Osteoblast (primary cell): ENCODE measurements at regions not wholly inside any gene's neighbourhood (a gene's known extent, or its start where the extent isn't known, plus 50 kb on each side); places are given as distances from the start of the nearest gene placed in this dataset.
"Not testable (repeated sequence)": the region's sequence is repeated elsewhere in the genome, so short reads cannot be mapped to it uniquely, and the experiment has no call there.

ENCODE experiments used
- DNase-seq: peaks from one replicate; pipeline ENCODE4 v3.0.0; 2011; ENCODE audit warnings: low spot score, mixed read lengths; ENCODE audit not compliant: insufficient read length; ENCODE audit errors: missing footprints
- H2AFZ ChIP-seq: 2 replicates; pipeline ENCODE4 v1.6.0; 2011; ENCODE audit warnings: mild to moderate bottlenecking, low read length
- H3K27ac ChIP-seq: 2 replicates; pipeline ENCODE4 v1.5.1; 2011; ENCODE audit warnings: mild to moderate bottlenecking, low read depth, low read length, moderate library complexity
- H3K27me3 ChIP-seq: 2 replicates; pipeline ENCODE4 v1.6.0; 2012; ENCODE audit warnings: mild to moderate bottlenecking, control low read depth, inconsistent platforms, low read length, moderate library complexity; ENCODE audit not compliant: insufficient read depth
- H3K36me3 ChIP-seq: 2 replicates; pipeline ENCODE4 v1.5.1; 2011; ENCODE audit warnings: mild to moderate bottlenecking, low read length, control low read depth, moderate library complexity; ENCODE audit not compliant: insufficient read depth
- H3K4me1 ChIP-seq: 2 replicates; pipeline ENCODE4 v1.5.1; 2011; ENCODE audit warnings: mild to moderate bottlenecking, low read length, control low read depth, moderate library complexity; ENCODE audit not compliant: insufficient read depth
- H3K4me2 ChIP-seq: 2 replicates; pipeline ENCODE4 v1.6.0; 2011; ENCODE audit warnings: mild to moderate bottlenecking, low read length; ENCODE audit not compliant: insufficient read depth
- H3K4me3 ChIP-seq: fragments of 200-600 bp; sonication (generic); 3 replicates; pipeline ENCODE4 v1.5.1; 2012; ENCODE audit warnings: mild to moderate bottlenecking, low read length, inconsistent platforms; ENCODE audit not compliant: insufficient read depth
- H3K79me2 ChIP-seq: 2 replicates; pipeline ENCODE4 v1.6.0; 2012; ENCODE audit warnings: mild to moderate bottlenecking, low read length, control low read depth, inconsistent platforms; ENCODE audit not compliant: insufficient read depth
- H3K9me3 ChIP-seq: 2 replicates; pipeline ENCODE4 v1.5.1; 2011; ENCODE audit warnings: low read depth, low read length, control low read depth
- H4K20me1 ChIP-seq: 2 replicates; pipeline ENCODE4 v1.6.0; 2012; ENCODE audit warnings: mild to moderate bottlenecking, low read length, control low read depth; ENCODE audit not compliant: insufficient read depth
- TF ChIP-seq, protein P1 (sequence below): IDR thresholded peaks from 2 replicates; pipeline ENCODE4 v1.5.1; 2011; ENCODE audit warnings: mild to moderate bottlenecking, low read depth, low read length, moderate library complexity; ENCODE audit errors: extremely low read depth

GRCh38 chr14:105880616-105881015 is 354.2 kb downstream of the TMEM121 start:
- H3K4me3 ChIP-seq: no peak overlapping the region
- H3K27ac ChIP-seq: no peak overlapping the region
- H3K79me2 ChIP-seq: no peaks in the 10 kb centered on the region
- H4K20me1 ChIP-seq: no peaks in the 10 kb centered on the region
- TF ChIP-seq, protein P1, sequence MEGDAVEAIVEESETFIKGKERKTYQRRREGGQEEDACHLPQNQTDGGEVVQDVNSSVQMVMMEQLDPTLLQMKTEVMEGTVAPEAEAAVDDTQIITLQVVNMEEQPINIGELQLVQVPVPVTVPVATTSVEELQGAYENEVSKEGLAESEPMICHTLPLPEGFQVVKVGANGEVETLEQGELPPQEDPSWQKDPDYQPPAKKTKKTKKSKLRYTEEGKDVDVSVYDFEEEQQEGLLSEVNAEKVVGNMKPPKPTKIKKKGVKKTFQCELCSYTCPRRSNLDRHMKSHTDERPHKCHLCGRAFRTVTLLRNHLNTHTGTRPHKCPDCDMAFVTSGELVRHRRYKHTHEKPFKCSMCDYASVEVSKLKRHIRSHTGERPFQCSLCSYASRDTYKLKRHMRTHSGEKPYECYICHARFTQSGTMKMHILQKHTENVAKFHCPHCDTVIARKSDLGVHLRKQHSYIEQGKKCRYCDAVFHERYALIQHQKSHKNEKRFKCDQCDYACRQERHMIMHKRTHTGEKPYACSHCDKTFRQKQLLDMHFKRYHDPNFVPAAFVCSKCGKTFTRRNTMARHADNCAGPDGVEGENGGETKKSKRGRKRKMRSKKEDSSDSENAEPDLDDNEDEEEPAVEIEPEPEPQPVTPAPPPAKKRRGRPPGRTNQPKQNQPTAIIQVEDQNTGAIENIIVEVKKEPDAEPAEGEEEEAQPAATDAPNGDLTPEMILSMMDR: no peak
- H3K4me1 ChIP-seq: no peaks in the 10 kb centered on the region
- H3K27me3 ChIP-seq: no peaks in the 10 kb centered on the region
- peak; percentile 59 for DNase-seq
- H2AFZ ChIP-seq: no peak overlapping the region
- H3K36me3 ChIP-seq: no peaks in the 10 kb centered on the region
- H3K4me2 ChIP-seq: no peak overlapping the region
- no peaks in the 10 kb centered on the region for H3K9me3 ChIP-seq

GRCh38 chr14:105881021-105881930 is 354.9 kb downstream of the TMEM121 start:
- TF ChIP-seq, protein P1: no peak

GRCh38 chr14:105882011-105882410 is 355.6 kb downstream of the TMEM121 start:
- not testable (repeated sequence) for H2AFZ ChIP-seq, H3K4me1 ChIP-seq, H4K20me1 ChIP-seq, H3K36me3 ChIP-seq, H3K9me3 ChIP-seq, H3K79me2 ChIP-seq, H3K27ac ChIP-seq, H3K4me3 ChIP-seq, H3K27me3 ChIP-seq, H3K4me2 ChIP-seq
- peak; percentile 60 for DNase-seq

More at GRCh38 chr14:105881021-105881930, 354.9 kb downstream of the TMEM121 start:
- H3K4me3 ChIP-seq: no peak overlapping the region
- no peaks in the 10 kb centered on the region for H3K79me2 ChIP-seq
- H3K27me3 ChIP-seq: no peaks in the 10 kb centered on the region
- H4K20me1 ChIP-seq: no peaks in the 10 kb centered on the region
- H3K36me3 ChIP-seq: no peaks in the 10 kb centered on the region
- DNase-seq: peak; percentile 46
- no peaks in the 10 kb centered on the region for H3K4me1 ChIP-seq
- no peak overlapping the region for H3K27ac ChIP-seq
- no peak overlapping the region for H2AFZ ChIP-seq
- no peaks in the 10 kb centered on the region for H3K9me3 ChIP-seq
- H3K4me2 ChIP-seq: no peak overlapping the region

DNA sequence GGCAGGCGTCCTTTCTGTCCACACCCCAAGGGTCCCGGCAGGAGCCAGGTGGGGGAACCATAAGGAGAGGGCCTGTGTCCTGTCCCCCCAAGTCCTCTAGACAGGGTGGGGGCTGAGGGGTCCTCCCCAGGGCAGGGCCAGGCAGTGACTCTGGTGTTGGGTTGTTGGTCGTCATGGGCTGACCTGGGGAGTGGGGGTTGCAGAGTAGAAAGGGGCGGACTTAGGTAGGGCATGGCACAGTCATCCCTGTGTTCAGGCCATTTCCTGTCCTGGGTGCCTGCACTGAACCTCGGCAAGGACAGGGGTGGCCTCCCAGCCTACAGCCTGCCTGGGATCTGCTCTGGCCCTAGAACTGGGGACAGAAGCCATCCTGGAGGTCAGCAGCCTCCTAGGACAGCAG is 356.2 kb downstream of the TMEM121 start:
- DNase-seq: peak; percentile 39
- Histone ChIP-seq H3K36me3 (no peaks in the 10 kb centered on the region), H3K4me2 (no peak overlapping the region), H3K79me2 (no peaks in the 10 kb centered on the region), H3K4me1 (no peaks in the 10 kb centered on the region), H4K20me1 (no peaks in the 10 kb centered on the region), H3K9me3 (no peaks in the 10 kb centered on the region), H3K27ac (no peak overlapping the region), H2AFZ (no peak overlapping the region), H3K27me3 (no peaks in the 10 kb centered on the region), H3K4me3 (no peak overlapping the region)
- TF ChIP-seq, protein P1: no peak
